HG03060 (cell line): ENCODE measurements at regions not wholly inside any gene's neighbourhood (a gene's known extent, or its start where the extent isn't known, plus 50 kb on each side); places are given as distances from the start of the nearest gene placed in this dataset.
"Not testable (repeated sequence)": the region's sequence is repeated elsewhere in the genome, so short reads cannot be mapped to it uniquely, and the experiment has no call there.

ENCODE experiments used
- ATAC-seq: cut with Tn5 transposase; IDR thresholded peaks from one replicate; pipeline ENCODE4 v1.9.1; 2021; ENCODE audit warnings: low read depth, moderate number of reproducible peaks; ENCODE audit not compliant: unreplicated experiment

DNA sequence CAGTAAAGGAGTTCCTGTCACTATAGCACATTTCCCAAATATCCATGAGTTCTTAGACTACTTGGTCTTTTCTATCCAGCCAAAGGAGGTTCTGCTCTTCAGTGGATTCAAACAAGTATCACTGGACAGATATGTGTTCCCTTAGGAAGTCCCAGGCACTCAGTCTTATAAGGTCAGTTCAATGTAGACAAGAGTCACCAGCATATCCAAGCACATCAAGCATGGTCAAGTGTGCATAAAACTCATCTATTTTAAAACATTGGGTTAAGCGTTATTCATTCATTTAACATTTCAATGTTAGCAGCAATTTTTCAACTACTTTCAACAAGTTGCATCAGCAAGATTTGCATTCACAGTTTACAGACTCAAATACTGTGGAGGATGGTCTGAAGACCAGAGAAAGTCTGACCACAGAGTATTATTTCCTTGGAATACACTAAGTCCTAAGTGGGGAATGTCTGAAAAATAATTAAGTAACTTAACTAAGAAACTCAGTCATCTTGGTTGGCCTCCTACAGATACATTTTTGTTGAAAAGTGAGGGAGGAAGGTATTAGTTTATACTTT, 630.5 kb upstream of the IGFBP7 start:
- ATAC-seq = no peak

DNA sequence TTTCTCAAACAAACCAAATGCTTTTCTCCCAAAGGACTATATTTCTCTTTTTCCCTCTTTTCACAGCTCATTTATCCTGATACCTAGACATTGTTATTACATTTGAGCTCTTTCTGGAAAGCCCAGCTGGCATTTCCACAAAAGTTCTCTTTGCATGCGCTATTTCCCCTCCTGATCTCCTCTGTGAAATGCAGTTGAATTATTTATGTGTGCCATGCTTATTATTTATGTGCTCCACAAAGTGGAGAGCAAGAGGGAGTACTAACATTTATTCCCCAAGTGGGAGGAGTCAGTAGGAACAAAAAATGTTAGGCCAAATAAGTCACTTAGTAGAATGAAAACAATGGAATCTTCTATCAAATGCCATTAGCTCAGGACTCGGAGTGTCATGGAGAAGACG, 626.6 kb upstream of the IGFBP7 start:
- ATAC-seq = no peak

DNA sequence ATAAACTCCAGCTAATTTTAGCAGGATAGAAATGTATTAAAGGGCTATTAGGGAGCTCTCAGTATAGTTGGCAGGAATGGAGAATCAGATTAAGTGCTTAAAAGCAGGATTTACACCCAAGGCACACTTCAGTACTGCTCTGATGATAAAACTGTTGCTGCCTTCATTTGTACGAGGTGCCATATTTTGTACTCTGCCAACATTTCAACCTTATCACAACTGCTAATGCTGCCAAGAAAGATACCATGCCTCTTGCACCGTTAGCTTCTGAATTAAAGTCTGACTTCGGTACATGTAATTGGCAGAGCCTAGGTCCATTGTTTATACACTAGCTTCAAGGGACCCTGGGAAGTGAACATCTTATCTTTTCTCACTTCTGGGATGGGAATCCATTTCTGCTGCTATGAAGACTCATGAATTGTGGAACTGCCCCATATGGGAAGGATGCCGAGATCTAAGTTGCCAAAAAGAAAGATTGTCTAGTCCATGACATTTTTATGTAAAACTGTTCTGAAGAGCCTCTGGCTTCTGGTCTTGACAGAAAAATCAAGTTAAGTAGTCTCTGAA, 624.0 kb upstream of the IGFBP7 start:
- no peak for ATAC-seq

DNA sequence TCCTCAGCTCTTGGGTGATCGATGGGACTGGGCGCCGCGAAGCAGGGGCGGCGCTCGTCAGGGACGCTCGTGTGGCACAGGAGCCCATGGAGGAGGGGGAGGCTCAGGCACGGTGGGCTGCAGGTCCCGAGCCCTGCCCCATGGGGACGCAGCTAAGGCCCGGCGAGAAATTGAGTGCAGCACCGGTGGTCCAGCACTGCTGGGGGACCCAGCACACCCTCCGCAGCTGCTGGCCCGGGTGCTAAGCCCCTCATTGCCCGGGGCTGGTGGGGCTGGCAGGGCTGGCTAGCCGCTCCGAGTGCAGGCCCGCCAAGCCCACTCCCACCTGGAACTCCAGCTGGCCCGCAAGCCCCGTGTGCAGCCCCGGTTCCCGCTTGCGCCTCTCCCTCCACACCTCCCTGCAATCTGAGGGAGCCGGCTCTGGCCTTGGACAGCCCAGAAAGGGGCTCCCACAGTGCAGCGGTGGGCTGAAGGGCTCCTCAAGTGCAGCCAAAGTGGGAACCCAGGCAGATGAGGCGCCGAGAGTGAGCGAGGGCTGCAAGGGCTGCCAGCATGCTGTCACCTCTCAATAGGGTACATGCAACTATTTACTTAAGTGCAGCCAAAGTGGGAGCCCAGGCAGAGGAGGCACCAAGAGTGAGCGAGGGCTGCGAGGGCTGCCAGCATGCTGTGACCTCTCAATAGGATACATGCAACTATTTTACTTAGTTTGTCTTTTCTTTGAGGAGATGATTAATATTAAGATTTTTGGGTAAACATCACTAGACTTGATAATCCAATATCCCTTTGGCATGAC, 619.8 kb upstream of the IGFBP7 start:
- not testable (repeated sequence) for ATAC-seq

DNA sequence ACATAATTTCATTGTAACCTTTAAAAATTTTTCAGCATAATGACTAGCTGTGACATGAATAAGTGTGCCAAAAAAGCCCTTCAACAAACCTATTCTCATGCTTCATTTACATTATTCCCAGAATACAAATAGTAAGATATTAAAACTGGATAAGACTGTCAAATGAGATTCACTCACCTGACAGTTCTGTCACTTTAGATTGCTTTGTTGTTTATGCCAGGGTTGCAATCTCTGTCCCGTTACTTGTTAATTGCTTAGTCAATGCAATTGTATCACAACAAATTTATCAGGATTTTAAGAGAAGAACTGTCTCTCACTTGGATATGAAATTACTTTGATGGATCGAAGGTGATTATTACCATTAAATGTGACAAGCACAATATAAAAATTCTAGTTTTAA, 616.0 kb upstream of the IGFBP7 start:
- no peak for ATAC-seq

DNA sequence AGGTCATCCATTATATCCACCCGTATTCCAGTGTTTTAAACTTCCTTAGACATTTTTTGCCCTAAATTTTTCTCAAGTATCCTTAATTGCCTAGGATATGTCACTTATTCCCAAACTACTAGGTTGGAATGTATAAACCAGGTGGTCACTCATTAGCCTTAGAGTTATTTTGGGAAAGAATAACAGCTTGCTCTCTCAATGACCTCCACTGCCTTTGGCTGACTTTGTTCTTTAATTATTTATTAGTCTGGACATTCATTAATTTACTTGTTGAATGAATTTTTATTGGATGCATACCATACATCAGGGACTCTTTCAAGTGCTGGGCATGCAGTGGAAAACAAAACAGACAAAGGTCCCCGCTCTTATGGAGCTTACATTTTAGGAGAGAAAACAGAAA, 609.3 kb upstream of the IGFBP7 start:
- no peak for ATAC-seq

DNA sequence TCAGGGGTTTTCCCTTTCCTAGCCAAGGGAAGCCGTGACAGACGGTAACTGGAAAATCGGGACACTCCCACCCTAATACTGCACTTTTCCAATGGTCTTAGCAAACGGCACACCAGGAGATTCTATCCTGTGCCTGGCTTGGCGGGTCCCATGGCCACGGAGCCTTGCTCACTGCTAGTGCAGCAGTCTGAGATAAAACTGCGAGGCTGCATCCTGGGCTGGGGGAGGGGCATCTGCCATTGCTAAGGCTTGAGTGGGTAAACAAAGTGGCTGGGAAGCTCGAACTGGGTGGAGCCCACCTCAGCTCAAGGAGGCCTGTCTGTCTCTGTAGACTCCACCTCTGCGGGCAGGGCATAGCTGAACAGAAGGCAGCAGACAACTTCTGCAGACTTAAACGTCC, 604.1 kb upstream of the IGFBP7 start:
- ATAC-seq = not testable (repeated sequence)

DNA sequence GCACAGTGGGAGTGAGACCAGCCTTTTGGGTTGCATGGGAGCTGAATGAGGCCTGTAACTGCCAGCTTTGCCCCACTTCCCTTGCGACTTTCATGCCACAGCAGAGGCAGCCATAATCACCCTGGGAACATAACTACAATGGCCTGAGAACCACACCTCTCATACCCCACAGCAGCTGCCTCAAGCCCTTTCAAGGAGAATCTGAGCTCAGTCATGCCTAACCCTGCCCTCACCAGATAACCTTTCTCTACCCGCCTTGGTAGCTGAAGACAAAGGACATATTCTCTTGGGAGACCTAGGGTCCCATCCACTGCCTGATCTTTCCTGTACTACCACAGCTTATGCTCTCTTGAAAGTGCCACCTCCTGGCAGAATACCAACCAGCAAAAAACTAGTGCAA, 599.9 kb upstream of the IGFBP7 start:
- no peak for ATAC-seq

DNA sequence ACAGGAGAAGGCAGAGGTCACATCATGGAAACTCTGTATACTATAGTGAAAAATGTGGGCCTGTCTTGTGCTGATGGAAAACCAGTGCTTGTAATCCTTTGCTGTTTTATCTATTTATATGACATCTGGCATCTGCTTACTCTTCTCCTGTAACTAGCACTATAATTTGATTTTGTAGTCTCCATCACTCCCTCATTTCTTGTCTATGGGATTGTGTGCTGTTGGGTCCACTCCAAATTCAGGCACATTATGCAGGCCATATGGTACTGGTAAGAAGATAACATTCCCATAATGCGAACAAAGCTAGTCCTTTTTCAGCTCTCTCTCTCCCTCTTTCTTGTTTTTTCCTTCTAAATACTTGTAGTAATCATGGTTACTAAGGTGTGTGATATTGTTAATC, 581.2 kb upstream of the IGFBP7 start:
- ATAC-seq = no peak

DNA sequence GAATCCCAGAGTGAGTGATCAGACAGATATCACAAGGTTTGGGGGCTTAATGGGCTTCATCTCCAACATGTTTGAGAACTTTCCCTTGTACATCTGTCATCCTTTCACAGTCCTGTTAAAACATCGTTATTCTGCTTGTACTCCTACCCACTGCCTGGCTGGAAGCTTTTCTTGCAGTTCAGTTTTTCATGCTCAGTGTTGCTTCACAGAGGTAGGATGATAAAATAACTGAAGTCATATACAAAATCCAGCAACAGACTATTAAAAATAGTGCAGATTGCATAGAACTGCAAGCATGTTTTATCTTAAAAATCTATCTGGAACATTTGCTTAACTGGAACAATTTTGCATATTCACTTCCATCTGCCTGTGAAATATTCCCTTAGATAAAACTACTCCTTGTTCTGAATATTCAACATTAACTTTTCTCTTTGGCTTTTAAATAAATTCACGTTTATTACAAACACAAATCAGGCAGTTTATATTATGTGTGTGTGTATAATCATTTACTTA, 579.6 kb upstream of the IGFBP7 start:
- no peak for ATAC-seq

DNA sequence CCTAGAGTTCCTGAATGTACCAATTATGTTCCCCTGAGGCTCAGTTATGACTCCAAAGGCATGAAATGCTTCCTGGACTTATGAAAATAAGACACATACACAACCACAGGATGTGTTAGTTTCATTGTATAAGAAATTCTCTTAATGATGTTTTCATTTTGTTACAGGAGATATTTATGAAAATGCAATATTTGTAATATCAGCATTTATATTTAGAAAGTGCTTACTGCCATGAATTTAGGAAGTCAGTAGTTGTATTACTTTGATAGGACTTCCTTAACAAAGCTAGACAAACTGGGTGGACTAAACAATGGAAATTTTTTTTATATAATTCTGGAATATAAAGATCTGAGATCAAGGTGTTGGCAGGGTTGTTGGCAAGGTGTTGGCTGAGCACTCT, 572.1 kb upstream of the IGFBP7 start:
- ATAC-seq = no peak

DNA sequence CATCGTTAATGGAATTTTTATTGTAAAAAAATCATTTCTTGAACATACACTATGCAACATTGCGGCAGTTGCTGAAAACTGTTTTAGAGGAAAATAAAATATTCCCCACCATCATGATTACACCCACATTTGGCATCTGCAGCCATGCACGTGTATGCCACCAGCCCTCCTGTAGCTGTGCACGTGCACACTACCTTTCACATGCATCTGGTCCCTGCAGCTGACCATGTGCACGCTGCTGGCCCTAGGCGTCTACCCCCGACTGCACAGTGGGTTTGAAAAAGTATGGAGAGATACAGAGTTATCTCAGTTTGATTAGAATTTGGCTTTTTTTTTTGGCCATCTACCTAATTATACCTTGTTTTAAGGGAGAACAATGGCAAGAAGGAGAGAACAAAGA, 569.8 kb upstream of the IGFBP7 start:
- ATAC-seq = no peak

DNA sequence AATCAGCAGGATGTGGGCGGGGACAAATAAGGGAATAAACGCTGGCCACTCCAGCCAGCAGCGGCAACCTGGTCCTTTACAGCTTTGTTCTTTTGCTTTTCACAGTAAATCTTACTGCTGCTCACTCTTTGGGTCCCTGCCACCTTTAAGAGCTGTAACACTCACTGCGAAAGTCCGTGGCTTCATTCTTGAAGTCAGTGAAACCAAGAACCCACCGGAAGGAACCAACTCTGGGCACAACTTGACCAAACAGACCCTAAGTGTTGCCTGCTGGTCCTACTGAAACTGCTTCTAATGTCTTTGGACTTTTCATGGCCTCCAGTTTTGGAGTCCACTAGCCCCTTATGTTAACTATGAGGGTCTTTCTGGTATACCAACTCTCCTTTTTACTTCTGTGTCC, 566.2 kb upstream of the IGFBP7 start:
- no peak for ATAC-seq

DNA sequence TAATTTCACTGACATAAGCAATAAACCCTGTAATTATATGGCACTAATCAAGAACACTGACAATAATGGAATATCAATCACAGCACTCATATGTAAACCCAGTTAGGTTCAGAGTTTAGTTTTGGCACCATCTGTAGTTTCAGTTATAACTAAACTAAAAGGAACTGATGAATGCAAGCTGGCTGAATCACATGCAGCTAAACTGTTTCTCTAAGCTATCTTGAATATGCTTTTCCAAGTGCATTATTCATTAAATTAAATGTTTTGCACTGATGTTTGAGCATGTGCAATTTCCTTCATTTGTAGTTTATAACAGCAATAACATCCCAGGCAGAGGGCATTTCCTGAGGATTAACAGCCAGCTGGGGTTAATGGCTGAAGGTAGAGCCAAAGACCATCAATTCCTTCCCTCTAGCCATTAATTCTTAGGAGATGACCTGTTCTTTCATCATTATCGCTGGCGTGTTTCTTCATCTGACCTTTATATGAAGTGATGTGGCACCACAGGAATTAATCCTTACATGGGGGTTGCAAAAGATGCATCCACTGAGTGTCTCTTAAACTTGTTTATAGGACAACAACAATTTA, 562.8 kb upstream of the IGFBP7 start:
- ATAC-seq = no peak

DNA sequence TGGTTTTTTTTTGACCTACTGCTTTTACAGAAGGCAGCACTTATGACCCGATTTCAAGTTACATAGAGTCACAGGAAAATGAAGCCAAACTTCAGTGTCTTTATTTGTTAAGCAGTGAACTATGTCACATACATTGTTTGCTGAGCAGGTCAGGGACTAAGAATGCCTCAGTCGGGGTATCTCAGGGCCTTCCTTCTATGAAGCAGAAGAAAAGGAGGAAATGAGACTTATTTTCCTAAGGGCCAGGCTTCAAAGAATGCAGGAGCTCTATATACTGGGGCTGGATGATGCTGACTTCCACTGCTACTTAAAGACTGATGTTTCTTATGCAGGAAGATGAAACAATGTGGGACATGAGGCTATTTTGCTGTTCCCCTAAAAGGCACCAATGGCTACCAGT, 558.4 kb upstream of the IGFBP7 start:
- ATAC-seq = no peak

DNA sequence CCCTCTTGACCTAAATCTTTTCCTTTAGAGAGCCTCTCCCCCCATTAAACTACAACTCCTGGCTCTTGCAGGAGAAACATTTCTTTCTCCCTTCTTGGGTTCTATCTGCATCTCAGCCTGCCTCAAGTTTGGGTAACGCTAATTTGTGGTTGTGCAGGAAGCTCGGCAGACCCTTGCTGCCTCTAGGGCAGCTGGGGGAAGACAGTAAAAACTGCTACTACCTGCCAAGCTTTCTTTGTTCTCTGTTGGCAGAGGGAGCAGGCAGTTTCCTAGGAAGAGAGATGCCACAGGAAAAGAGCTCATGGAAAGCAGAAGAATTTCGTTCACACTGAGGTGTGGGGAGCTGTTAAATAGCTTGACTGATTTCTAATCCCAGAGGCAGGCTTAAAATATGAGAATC, 555.6 kb upstream of the IGFBP7 start:
- no peak for ATAC-seq

DNA sequence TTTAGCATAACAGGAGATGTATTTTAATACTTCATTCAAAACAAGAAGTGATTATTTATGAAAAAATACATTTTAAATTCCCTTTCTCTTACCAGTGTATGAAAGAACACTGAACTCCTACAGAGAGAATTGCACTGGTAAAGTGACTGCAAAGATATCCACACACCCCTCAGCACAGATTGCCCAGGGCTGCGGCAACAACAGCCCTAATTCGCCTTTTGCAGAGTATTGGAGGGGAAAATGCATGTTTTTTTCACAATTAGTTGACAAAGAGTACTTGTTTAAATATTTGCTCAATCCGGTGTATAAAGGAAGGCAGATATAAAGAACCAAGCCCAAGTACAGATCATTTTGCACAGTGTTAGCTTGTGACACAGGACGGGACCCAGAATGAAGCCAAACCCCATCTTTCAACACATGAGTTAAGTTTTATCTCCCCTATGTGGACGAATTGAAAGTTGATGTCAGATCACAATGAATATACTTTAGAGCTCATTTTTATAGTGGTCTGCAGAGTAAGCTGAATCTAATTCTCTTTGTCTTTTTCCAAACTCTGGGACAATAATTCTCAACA, 551.4 kb upstream of the IGFBP7 start:
- no peak for ATAC-seq

DNA sequence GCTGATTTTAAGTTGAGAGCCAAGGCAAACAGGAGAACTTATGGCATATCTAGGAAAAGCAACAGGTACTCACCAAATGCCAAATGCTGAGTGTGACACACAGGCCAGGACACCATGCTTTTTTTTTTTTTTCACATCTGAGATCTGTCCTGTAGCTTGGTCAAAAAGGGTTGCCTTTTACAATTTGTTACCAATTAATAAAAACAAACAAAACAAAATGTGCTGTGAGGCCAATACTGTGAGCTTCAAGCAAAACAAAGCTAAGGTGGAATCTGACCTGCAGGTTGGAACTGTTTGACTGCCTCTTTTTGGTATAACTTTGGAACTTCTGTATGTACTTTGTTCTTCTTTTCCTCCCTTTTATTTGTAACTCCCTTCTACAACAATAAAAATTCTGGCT, 548.5 kb upstream of the IGFBP7 start:
- no peak for ATAC-seq

DNA sequence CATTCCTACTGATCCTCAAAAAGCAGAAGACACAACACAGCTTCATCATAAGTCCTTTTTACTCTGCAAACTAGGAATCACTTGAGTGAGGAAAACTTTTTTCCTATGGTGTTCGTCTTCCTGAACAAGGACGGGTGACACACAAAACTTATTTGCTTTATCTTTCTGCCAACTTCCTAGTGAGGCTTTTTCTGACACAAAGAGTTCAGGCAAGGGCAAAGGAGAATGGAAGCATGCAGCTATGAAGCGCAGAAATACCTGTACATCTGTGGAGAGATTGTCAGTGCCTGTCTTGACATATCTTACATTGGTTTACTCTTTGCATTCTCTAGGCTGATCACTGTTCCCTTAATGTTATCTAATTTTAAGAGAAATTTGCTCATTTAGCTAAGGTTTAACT, 548.0 kb upstream of the IGFBP7 start:
- ATAC-seq = no peak

DNA sequence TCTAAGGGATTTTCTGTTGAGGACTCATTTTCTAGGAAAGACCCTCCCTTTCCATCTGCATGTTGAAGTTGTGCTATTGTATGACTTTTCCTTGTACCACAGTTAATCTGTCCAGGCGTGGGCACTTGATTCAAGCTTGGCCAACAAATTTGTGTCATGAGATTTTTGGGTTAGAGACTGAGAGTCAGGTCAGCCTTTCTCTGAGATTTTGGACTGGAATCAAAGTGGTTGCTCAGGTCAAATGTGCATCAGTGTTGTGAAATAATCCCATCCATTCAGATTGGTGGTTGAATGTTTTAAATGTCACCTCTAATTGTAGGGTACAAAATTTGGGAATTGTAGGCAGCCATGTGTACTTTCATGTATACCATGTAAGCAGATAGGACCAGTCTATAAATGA, 545.2 kb upstream of the IGFBP7 start:
- no peak for ATAC-seq

DNA sequence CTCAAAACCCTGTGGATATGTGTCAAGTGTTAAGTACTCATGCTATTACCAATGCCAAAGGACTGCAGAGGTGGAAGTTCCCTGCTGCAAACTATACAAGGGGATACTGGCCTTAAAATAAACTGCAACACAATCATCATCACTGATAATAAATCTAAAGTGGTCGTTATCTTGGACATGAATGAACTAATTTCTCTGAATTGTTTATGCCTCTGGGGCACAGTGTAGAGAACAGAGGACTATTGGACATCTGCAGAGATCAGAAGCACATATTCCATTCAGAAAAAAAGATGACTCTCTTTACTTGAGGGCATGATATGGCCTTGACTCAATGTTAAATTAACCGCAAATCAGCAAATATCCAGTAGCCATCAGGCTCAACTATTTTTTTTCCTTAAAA, 542.6 kb upstream of the IGFBP7 start:
- no peak for ATAC-seq
